ENCODE measurements at regions not wholly inside any gene's neighbourhood (a gene's known extent, or its start where the extent isn't known, plus 50 kb on each side); places are given as distances from the start of the nearest gene placed in this dataset.
"Not testable (repeated sequence)": the region's sequence is repeated elsewhere in the genome, so short reads cannot be mapped to it uniquely, and the experiment has no call there.

DNA sequence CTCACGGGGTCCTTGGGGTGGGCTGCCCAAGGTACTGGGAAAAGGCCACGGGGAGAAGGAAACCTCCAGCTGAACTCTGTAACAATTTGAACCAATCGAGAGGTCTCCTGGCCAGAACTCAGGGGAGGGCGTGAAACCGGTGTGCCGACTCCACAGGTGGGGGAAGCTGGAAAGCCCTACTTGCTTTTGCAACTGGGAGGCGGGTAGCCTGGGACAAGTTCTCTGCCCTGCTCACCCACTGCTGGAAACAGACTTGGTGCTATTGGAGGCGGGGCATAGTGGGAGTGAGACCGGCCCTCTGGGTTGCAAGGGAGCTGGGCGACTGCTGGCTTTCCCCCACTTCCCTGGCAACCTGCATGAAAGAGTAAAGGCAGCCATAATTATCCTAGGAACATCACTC is 73.2 kb upstream of the SLIT3 start:
- Histone ChIP-seq H3K14ac (ENCODE audit: low read length in 2 of 2) (no peak overlapping the region), H3K36me3 (ENCODE audit: control insufficient read depth in 1 of 2, insufficient read depth in 2 of 2, low read depth in 1 of 2, low read length in 2 of 2) (no peaks in the 10 kb centered on the region), H2BK5ac (ENCODE audit: low read depth, low read length, poor library complexity, severe bottlenecking) (no peak overlapping the region), H2BK12ac (ENCODE audit: low read length in 2 of 2) (no peak overlapping the region), H3K9ac (ENCODE audit: low read length) (no peak overlapping the region), H4K8ac (ENCODE audit: low read length) (no peak overlapping the region), H2AK5ac (ENCODE audit: low read length, severe bottlenecking) (no peak overlapping the region), H3K4ac (ENCODE audit: low read depth in 1 of 2, low read length in 2 of 2) (no peak overlapping the region), H3K18ac (ENCODE audit: low read depth in 1 of 2, low read length in 2 of 2) (no peak overlapping the region), H3K23ac (ENCODE audit: low read length in 2 of 2) (no peak overlapping the region), H2AFZ (ENCODE audit: low read depth, low read length) (no peak overlapping the region), H3K27me3 (ENCODE audit: control insufficient read depth in 1 of 2, insufficient read depth in 1 of 2, low read length in 2 of 2) (no peaks in the 10 kb centered on the region), H3K9me3 (ENCODE audit: control insufficient read depth, low read length) (peaks cover 3% of the 10 kb centered on the region), H3K4me1 (ENCODE audit: control insufficient read depth, insufficient read depth, low read depth, low read length) (no peaks in the 10 kb centered on the region), H4K91ac (ENCODE audit: low read length) (peak overlapping the region; percentile 46), H3K4me3 (ENCODE audit: insufficient read depth in 1 of 2, low read depth in 1 of 2, low read length in 2 of 2) (no peak overlapping the region), H2BK15ac (ENCODE audit: low read depth, poor library complexity, severe bottlenecking) (no peak overlapping the region), H3K79me1 (replicated peaks; ENCODE audit: low read length, poor library complexity, severe bottlenecking) (no peaks in the 10 kb centered on the region), H3K27ac (ENCODE audit: low read length, poor library complexity, severe bottlenecking) (no peak overlapping the region), H3K4me2 (ENCODE audit: low read length, poor library complexity, severe bottlenecking) (no peak overlapping the region), H2BK120ac (ENCODE audit: low read depth, low read length) (no peak overlapping the region)
- WGBS: 76% methylated on average over 10 of the region's 10 CpGs
- no peak for DNase-seq

DNA sequence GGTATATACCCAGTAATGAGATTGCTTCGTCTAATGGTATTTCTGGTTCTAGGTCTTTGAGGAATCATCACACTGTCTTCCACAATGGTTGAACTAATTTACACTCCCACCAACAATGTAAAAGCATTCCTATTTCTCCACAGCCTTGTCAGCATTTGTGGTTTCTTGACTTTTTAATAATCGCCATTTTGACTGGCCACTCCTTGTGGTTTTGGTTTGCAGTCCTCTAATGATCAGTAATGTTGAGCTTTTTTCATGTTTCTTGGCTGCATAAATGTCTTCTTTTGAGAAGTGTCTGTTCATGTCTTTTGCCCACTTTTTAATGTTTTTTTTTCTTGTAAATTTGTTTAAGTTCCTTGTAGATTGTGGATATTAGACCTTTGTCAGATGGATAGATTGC is 70.9 kb upstream of the SLIT3 start:
- not testable (repeated sequence) for H3K14ac ChIP-seq (ENCODE audit: low read length in 2 of 2); H3K79me1 ChIP-seq (replicated peaks; ENCODE audit: low read length, poor library complexity, severe bottlenecking); H2AFZ ChIP-seq (ENCODE audit: low read depth, low read length); H3K36me3 ChIP-seq (ENCODE audit: control insufficient read depth in 1 of 2, insufficient read depth in 2 of 2, low read depth in 1 of 2, low read length in 2 of 2); H2BK5ac ChIP-seq (ENCODE audit: low read depth, low read length, poor library complexity, severe bottlenecking); H3K27me3 ChIP-seq (ENCODE audit: control insufficient read depth in 1 of 2, insufficient read depth in 1 of 2, low read length in 2 of 2); H3K23ac ChIP-seq (ENCODE audit: low read length in 2 of 2); H3K4me3 ChIP-seq (ENCODE audit: insufficient read depth in 1 of 2, low read depth in 1 of 2, low read length in 2 of 2); H3K4me2 ChIP-seq (ENCODE audit: low read length, poor library complexity, severe bottlenecking); H3K9ac ChIP-seq (ENCODE audit: low read length); DNase-seq; H4K8ac ChIP-seq (ENCODE audit: low read length); H2AK5ac ChIP-seq (ENCODE audit: low read length, severe bottlenecking); H3K18ac ChIP-seq (ENCODE audit: low read depth in 1 of 2, low read length in 2 of 2); H3K27ac ChIP-seq (ENCODE audit: low read length, poor library complexity, severe bottlenecking); H3K4ac ChIP-seq (ENCODE audit: low read depth in 1 of 2, low read length in 2 of 2); H3K4me1 ChIP-seq (ENCODE audit: control insufficient read depth, insufficient read depth, low read depth, low read length); H4K91ac ChIP-seq (ENCODE audit: low read length); H3K9me3 ChIP-seq (ENCODE audit: control insufficient read depth, low read length); H2BK12ac ChIP-seq (ENCODE audit: low read length in 2 of 2); H2BK120ac ChIP-seq (ENCODE audit: low read depth, low read length); H2BK15ac ChIP-seq (ENCODE audit: low read depth, poor library complexity, severe bottlenecking)
- WGBS: 85% methylated on average over 2 of the region's 2 CpGs

DNA sequence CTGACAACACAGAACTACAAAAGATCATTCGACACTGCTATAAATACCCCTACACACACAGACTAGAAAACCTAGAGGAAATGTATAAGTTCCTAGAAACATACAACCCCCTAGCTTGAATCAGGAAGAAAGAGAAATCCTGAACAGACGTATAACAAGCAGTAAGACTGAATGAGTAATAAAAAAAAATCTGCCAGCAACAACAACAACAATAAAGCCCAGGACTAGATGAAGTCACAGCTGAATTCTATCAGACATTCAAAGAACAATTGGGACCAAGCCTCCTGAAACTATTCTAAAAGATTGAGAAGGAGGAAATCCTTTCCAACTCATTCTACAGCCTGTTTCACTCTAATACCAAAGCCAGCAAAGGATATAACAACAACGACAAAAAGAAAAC is 68.2 kb upstream of the SLIT3 start:
- no peak overlapping the region for H3K9ac ChIP-seq (ENCODE audit: low read length)
- no peak overlapping the region for H2BK5ac ChIP-seq (ENCODE audit: low read depth, low read length, poor library complexity, severe bottlenecking)
- no peak overlapping the region for H3K4ac ChIP-seq (ENCODE audit: low read depth in 1 of 2, low read length in 2 of 2)
- no peak overlapping the region for H4K91ac ChIP-seq (ENCODE audit: low read length)
- no peak overlapping the region for H2AK5ac ChIP-seq (ENCODE audit: low read length, severe bottlenecking)
- no peak overlapping the region for H2AFZ ChIP-seq (ENCODE audit: low read depth, low read length)
- no peaks in the 10 kb centered on the region for H3K36me3 ChIP-seq (ENCODE audit: control insufficient read depth in 1 of 2, insufficient read depth in 2 of 2, low read depth in 1 of 2, low read length in 2 of 2)
- no peak overlapping the region for H2BK12ac ChIP-seq (ENCODE audit: low read length in 2 of 2)
- peaks cover 3% of the 10 kb centered on the region for H3K9me3 ChIP-seq (ENCODE audit: control insufficient read depth, low read length)
- H3K79me1 ChIP-seq (replicated peaks; ENCODE audit: low read length, poor library complexity, severe bottlenecking): no peaks in the 10 kb centered on the region
- H3K4me3 ChIP-seq (ENCODE audit: insufficient read depth in 1 of 2, low read depth in 1 of 2, low read length in 2 of 2): no peak overlapping the region
- WGBS: 83% methylated on average over 2 of the region's 3 CpGs
- H2BK15ac ChIP-seq (ENCODE audit: low read depth, poor library complexity, severe bottlenecking): no peak overlapping the region
- H3K4me2 ChIP-seq (ENCODE audit: low read length, poor library complexity, severe bottlenecking): no peak overlapping the region
- no peak overlapping the region for H3K14ac ChIP-seq (ENCODE audit: low read length in 2 of 2)
- no peak overlapping the region for H3K27ac ChIP-seq (ENCODE audit: low read length, poor library complexity, severe bottlenecking)
- H3K27me3 ChIP-seq (ENCODE audit: control insufficient read depth in 1 of 2, insufficient read depth in 1 of 2, low read length in 2 of 2): peaks cover 0 to 3% of the 10 kb centered on the region in 2 experiments
- no peaks in the 10 kb centered on the region for H3K4me1 ChIP-seq (ENCODE audit: control insufficient read depth, insufficient read depth, low read depth, low read length)
- no peak for DNase-seq
- H3K18ac ChIP-seq (ENCODE audit: low read depth in 1 of 2, low read length in 2 of 2): no peak overlapping the region
- no peak overlapping the region for H3K23ac ChIP-seq (ENCODE audit: low read length in 2 of 2)
- H4K8ac ChIP-seq (ENCODE audit: low read length): no peak overlapping the region
- no peak overlapping the region for H2BK120ac ChIP-seq (ENCODE audit: low read depth, low read length)

DNA sequence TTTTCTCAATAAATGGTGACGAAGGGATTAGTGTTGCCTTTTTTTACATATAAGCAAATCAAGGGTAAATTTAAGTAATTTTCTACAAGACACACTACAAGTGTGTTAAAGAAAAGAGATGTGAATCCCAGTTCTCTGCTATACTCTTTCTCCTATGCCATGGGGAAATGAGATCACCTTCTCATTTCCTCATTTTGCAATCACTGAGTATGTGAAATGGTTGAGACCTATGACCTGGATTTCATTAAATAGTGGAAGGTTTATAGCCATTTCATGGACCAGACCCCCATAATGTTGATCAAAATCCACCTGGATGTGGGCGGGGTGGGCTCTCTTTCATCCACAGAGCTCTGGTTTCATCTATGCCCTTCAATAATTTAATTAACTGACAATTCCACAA is 66.9 kb upstream of the SLIT3 start:
- Histone ChIP-seq H2AK5ac (ENCODE audit: low read length, severe bottlenecking) (no peak overlapping the region), H3K9ac (ENCODE audit: low read length) (no peak overlapping the region), H3K14ac (ENCODE audit: low read length in 2 of 2) (no peak overlapping the region), H2AFZ (ENCODE audit: low read depth, low read length) (no peak overlapping the region), H2BK12ac (ENCODE audit: low read length in 2 of 2) (no peak overlapping the region), H3K4me2 (ENCODE audit: low read length, poor library complexity, severe bottlenecking) (no peak overlapping the region), H3K27me3 (ENCODE audit: control insufficient read depth in 1 of 2, insufficient read depth in 1 of 2, low read length in 2 of 2) (peaks cover 0 to 3% of the 10 kb centered on the region in 2 experiments), H3K23ac (ENCODE audit: low read length in 2 of 2) (no peak overlapping the region), H4K8ac (ENCODE audit: low read length) (no peak overlapping the region), H3K27ac (ENCODE audit: low read length, poor library complexity, severe bottlenecking) (no peak overlapping the region), H3K36me3 (ENCODE audit: control insufficient read depth in 1 of 2, insufficient read depth in 2 of 2, low read depth in 1 of 2, low read length in 2 of 2) (no peaks in the 10 kb centered on the region), H3K9me3 (ENCODE audit: control insufficient read depth, low read length) (peaks cover 3% of the 10 kb centered on the region), H3K4ac (ENCODE audit: low read depth in 1 of 2, low read length in 2 of 2) (no peak overlapping the region), H3K18ac (ENCODE audit: low read depth in 1 of 2, low read length in 2 of 2) (no peak overlapping the region), H3K4me1 (ENCODE audit: control insufficient read depth, insufficient read depth, low read depth, low read length) (no peaks in the 10 kb centered on the region), H2BK5ac (ENCODE audit: low read depth, low read length, poor library complexity, severe bottlenecking) (no peak overlapping the region), H2BK15ac (ENCODE audit: low read depth, poor library complexity, severe bottlenecking) (no peak overlapping the region), H2BK120ac (ENCODE audit: low read depth, low read length) (no peak overlapping the region), H4K91ac (ENCODE audit: low read length) (no peak overlapping the region), H3K4me3 (ENCODE audit: insufficient read depth in 1 of 2, low read depth in 1 of 2, low read length in 2 of 2) (no peak overlapping the region), H3K79me1 (replicated peaks; ENCODE audit: low read length, poor library complexity, severe bottlenecking) (no peaks in the 10 kb centered on the region)
- DNase-seq: no peak
- WGBS: no CpG with 5 or more reads among the region's 2 CpGs

All from mesenchymal stem cell (in vitro differentiated cells and primary cell).